H9 (cell line): ENCODE measurements at regions not wholly inside any gene's neighbourhood (a gene's known extent, or its start where the extent isn't known, plus 50 kb on each side); places are given as distances from the start of the nearest gene placed in this dataset.

Experiments
- DNase-seq: peaks from one replicate; pipeline ENCODE4 v3.0.0-alpha.2; 2017
- H2AFZ ChIP-seq: one replicate; pipeline ENCODE4 v1.6.1; 2013; ENCODE audit warnings: mild to moderate bottlenecking, low read length, control low read depth, moderate library complexity
- H2AK5ac ChIP-seq: 2 replicates; pipeline ENCODE4 v1.6.1; 2013; ENCODE audit warnings: low read length, control low read depth, mixed read lengths; ENCODE audit not compliant: insufficient read length
- H2BK120ac ChIP-seq: one replicate; pipeline ENCODE4 v1.6.1; 2013; ENCODE audit warnings: low read depth, mild to moderate bottlenecking, low read length, control low read depth, inconsistent platforms; ENCODE audit not compliant: poor library complexity, severe bottlenecking
- H2BK12ac ChIP-seq: 2 replicates; pipeline ENCODE4 v1.6.1; 2013; ENCODE audit warnings: low read length, control low read depth, mixed read lengths, low read depth; ENCODE audit not compliant: insufficient read length
- H2BK15ac ChIP-seq: 2 replicates; pipeline ENCODE4 v1.6.1; 2013; ENCODE audit warnings: low read depth, low read length, control low read depth
- H2BK20ac ChIP-seq: one replicate; pipeline ENCODE4 v1.6.1; 2013; ENCODE audit warnings: low read depth, mild to moderate bottlenecking, low read length, control low read depth, inconsistent platforms; ENCODE audit not compliant: poor library complexity, severe bottlenecking
- H2BK5ac ChIP-seq: 2 replicates; pipeline ENCODE4 v1.6.1; 2013; ENCODE audit warnings: low read length, control low read depth, mixed read lengths; ENCODE audit not compliant: insufficient read length
- H3K14ac ChIP-seq: 2 replicates; pipeline ENCODE4 v1.6.1; 2013; ENCODE audit warnings: low read length, control low read depth; ENCODE audit not compliant: insufficient read depth
- H3K18ac ChIP-seq: 2 replicates; pipeline ENCODE4 v1.6.1; 2013; ENCODE audit warnings: low read depth, mild to moderate bottlenecking, mixed read lengths, low read length, control low read depth; ENCODE audit not compliant: insufficient read length
- H3K23ac ChIP-seq: 2 replicates; pipeline ENCODE4 v1.6.1; 2013; ENCODE audit warnings: low read length, control low read depth, mixed read lengths, low read depth; ENCODE audit not compliant: insufficient read length
- H3K23me2 ChIP-seq: 2 replicates; pipeline ENCODE4 v1.6.1; 2013; ENCODE audit warnings: low read depth, mild to moderate bottlenecking, mixed read lengths, low read length, control low read depth; ENCODE audit not compliant: insufficient read length, poor library complexity, severe bottlenecking
- H3K27ac ChIP-seq: 2 replicates; pipeline ENCODE4 v1.5.1; 2013; ENCODE audit warnings: low read length, control low read depth, mixed read lengths, low read depth; ENCODE audit not compliant: insufficient read length
- H3K27me3 ChIP-seq: 2 replicates; pipeline ENCODE4 v1.6.1; 2013; ENCODE audit warnings: low read length, control low read depth, inconsistent platforms; ENCODE audit not compliant: insufficient read depth
- H3K4ac ChIP-seq: 2 replicates; pipeline ENCODE4 v1.6.1; 2013; ENCODE audit warnings: low read depth, mild to moderate bottlenecking, control low read depth, inconsistent platforms, low read length, moderate library complexity
- H3K4me1 ChIP-seq: 2 replicates; pipeline ENCODE4 v1.6.1; 2013; ENCODE audit warnings: low read length, control low read depth, inconsistent platforms; ENCODE audit not compliant: insufficient read depth
- H3K4me2 ChIP-seq: 2 replicates; pipeline ENCODE4 v1.6.1; 2013; ENCODE audit warnings: low read length, control low read depth, mixed read lengths; ENCODE audit not compliant: insufficient read length, insufficient read depth
- H3K56ac ChIP-seq: 2 replicates; pipeline ENCODE4 v1.6.1; 2013; ENCODE audit warnings: low read depth, mild to moderate bottlenecking, mixed read lengths, low read length, control low read depth; ENCODE audit not compliant: insufficient read length
- H3K79me1 ChIP-seq: 2 replicates; pipeline ENCODE4 v1.6.1; 2013; ENCODE audit warnings: low read depth, mild to moderate bottlenecking, moderate library complexity, low read length, control low read depth, inconsistent platforms; ENCODE audit not compliant: insufficient read depth, poor library complexity, severe bottlenecking
- H3K79me2 ChIP-seq: 2 replicates; pipeline ENCODE4 v1.6.1; 2013; ENCODE audit warnings: low read length, control low read depth, inconsistent platforms; ENCODE audit not compliant: insufficient read depth
- H3K9ac ChIP-seq: 2 replicates; pipeline ENCODE4 v1.6.1; 2013; ENCODE audit warnings: low read length, control low read depth, mixed read lengths; ENCODE audit not compliant: insufficient read length; ENCODE audit errors: extremely low read depth
- H3K9me3 ChIP-seq: one replicate; pipeline ENCODE4 v1.6.1; 2013; ENCODE audit warnings: low read depth, low read length, inconsistent platforms; ENCODE audit not compliant: control insufficient read depth
- H3T11ph ChIP-seq: one replicate; pipeline ENCODE4 v1.6.1; 2013; ENCODE audit warnings: mild to moderate bottlenecking, low read length, control low read depth, inconsistent platforms
- H4K20me1 ChIP-seq: one replicate; pipeline ENCODE4 v1.6.1; 2013; ENCODE audit not compliant: control insufficient read depth, insufficient read length, insufficient read depth
- H4K5ac ChIP-seq: 2 replicates; pipeline ENCODE4 v1.6.1; 2013; ENCODE audit warnings: low read depth, mild to moderate bottlenecking, mixed read lengths, low read length, control low read depth; ENCODE audit not compliant: insufficient read length
- H4K8ac ChIP-seq: replicated peaks from 2 replicates; pipeline ENCODE4 v1.6.1; 2013; ENCODE audit warnings: low read length, control low read depth, mixed read lengths, low read depth; ENCODE audit not compliant: insufficient read length
- H4K91ac ChIP-seq: 2 replicates; pipeline ENCODE4 v1.6.1; 2013; ENCODE audit warnings: low read depth, mild to moderate bottlenecking, moderate library complexity, mixed read lengths, low read length, control low read depth; ENCODE audit not compliant: insufficient read length
- H3K27ac Mint-ChIP-seq, 3 experiments: 2 replicates in 2 of 3; 3 replicates in 1 of 3; pipeline ENCODE4 v1.8.0; 2020 to 2021; ENCODE audit warnings: mixed read lengths in 3 of 3, mild to moderate bottlenecking in 1 of 3, moderate library complexity in 1 of 3
- H3K27me3 Mint-ChIP-seq: 2 replicates; pipeline ENCODE4 v1.8.0; 2021; ENCODE audit warnings: low read depth, mild to moderate bottlenecking, moderate library complexity, mixed read lengths
- H3K36me3 Mint-ChIP-seq, 3 experiments: 2 replicates in 2 of 3; 3 replicates in 1 of 3; pipeline ENCODE4 v1.8.0; 2020 to 2021; ENCODE audit warnings: low read depth in 3 of 3, mixed read lengths in 3 of 3; ENCODE audit not compliant: insufficient read depth in 1 of 3
- H3K4me1 Mint-ChIP-seq, 2 experiments: 2 replicates each; pipeline ENCODE4 v1.8.0; 2020; ENCODE audit warnings: mixed read lengths in 2 of 2
- H3K4me3 Mint-ChIP-seq, 2 experiments: 2 replicates in 1 of 2; 3 replicates in 1 of 2; pipeline ENCODE4 v1.8.0; 2020 to 2021; ENCODE audit warnings: mild to moderate bottlenecking in 2 of 2, mixed read lengths in 2 of 2, moderate library complexity in 1 of 2
- H3K9me3 Mint-ChIP-seq, 2 experiments: 2 replicates in 1 of 2; 3 replicates in 1 of 2; pipeline ENCODE4 v1.8.0; 2020; ENCODE audit warnings: mild to moderate bottlenecking in 2 of 2, mixed read lengths in 2 of 2, moderate library complexity in 1 of 2
- WGBS: extraction: QIAGEN DNeasy Blood & Tissue Kit; methylation state at CpG from one replicate; pipeline ENCODE4 v1.1.7; 2013; ENCODE audit warnings: missing lambda C conversion rate, low lambda C conversion rate, mixed read lengths; ENCODE audit not compliant: insufficient read length; ENCODE audit errors: extremely low coverage; 5-methylcytosine and 5-hydroxymethylcytosine counted together
- TF ChIP-seq, protein P1 (sequence below): fragments of 200-600 bp; sonication (generic); conservative IDR thresholded peaks from 3 replicates; pipeline ENCODE4 v1.8.0; 2021; ENCODE audit warnings: antibody characterized with exemption, mild to moderate bottlenecking

- Mint-ChIP-seq H3K36me3 (no peaks in the 10 kb centered on the region; a peak in 1 of 7 replicates), H3K27me3 (no peaks in the 10 kb centered on the region)
- no peak overlapping the region for H3K27ac ChIP-seq
These were observed 363.4 kb upstream of the LRRC3B start for GRCh38 chr3:26259176-26259575.

More at GRCh38 chr3:26259176-26259575, 363.4 kb upstream of the LRRC3B start:
- Histone ChIP-seq H4K8ac (no peak overlapping the region), H3K79me1 (no peaks in the 10 kb centered on the region), H2BK15ac (no peak overlapping the region), H2BK120ac (no peak overlapping the region), H4K20me1 (no peaks in the 10 kb centered on the region), H3K4me1 (no peaks in the 10 kb centered on the region), H3K4ac (no peak overlapping the region), H3K27me3 (no peaks in the 10 kb centered on the region), H3K9me3 (no peaks in the 10 kb centered on the region), H2BK20ac (no peak overlapping the region), H3K9ac (no peak overlapping the region), H2AFZ (no peak overlapping the region), H3K14ac (no peak overlapping the region), H2BK5ac (no peak overlapping the region), H3K23me2 (no peaks in the 10 kb centered on the region), H4K5ac (no peak overlapping the region), H3T11ph (no peak overlapping the region), H2AK5ac (no peak overlapping the region), H4K91ac (no peak overlapping the region), H2BK12ac (no peak overlapping the region), H3K56ac (no peak overlapping the region), H3K79me2 (no peaks in the 10 kb centered on the region), H3K23ac (no peak overlapping the region), H3K4me2 (no peak overlapping the region), H3K18ac (no peak overlapping the region)
- Mint-ChIP-seq H3K4me1 (peaks cover 0 to 4% of the 10 kb centered on the region in 2 experiments; a peak in 1 of 4 replicates), H3K9me3 (no peaks in the 10 kb centered on the region), H3K27ac (no peak overlapping the region), H3K4me3 (no peak overlapping the region)
- no peak for DNase-seq
- WGBS, result no CpG with 5 or more reads among the region's 3 CpGs
- TF ChIP-seq, protein P1, sequence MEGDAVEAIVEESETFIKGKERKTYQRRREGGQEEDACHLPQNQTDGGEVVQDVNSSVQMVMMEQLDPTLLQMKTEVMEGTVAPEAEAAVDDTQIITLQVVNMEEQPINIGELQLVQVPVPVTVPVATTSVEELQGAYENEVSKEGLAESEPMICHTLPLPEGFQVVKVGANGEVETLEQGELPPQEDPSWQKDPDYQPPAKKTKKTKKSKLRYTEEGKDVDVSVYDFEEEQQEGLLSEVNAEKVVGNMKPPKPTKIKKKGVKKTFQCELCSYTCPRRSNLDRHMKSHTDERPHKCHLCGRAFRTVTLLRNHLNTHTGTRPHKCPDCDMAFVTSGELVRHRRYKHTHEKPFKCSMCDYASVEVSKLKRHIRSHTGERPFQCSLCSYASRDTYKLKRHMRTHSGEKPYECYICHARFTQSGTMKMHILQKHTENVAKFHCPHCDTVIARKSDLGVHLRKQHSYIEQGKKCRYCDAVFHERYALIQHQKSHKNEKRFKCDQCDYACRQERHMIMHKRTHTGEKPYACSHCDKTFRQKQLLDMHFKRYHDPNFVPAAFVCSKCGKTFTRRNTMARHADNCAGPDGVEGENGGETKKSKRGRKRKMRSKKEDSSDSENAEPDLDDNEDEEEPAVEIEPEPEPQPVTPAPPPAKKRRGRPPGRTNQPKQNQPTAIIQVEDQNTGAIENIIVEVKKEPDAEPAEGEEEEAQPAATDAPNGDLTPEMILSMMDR, result no peak
